Activated effector memory CD4-positive, alpha-beta T cell treated with anti-CD3 and anti-CD28 coated beads, Interleukin-2, amount 50 U/mL, for 16 hours (primary cell): ENCODE measurements at regions not wholly inside any gene's neighbourhood (a gene's known extent, or its start where the extent isn't known, plus 50 kb on each side); places are given as distances from the start of the nearest gene placed in this dataset.

Experiments used
- DNase-seq: peaks from one replicate; pipeline ENCODE4 v3.0.0-alpha.2; 2020

DNA sequence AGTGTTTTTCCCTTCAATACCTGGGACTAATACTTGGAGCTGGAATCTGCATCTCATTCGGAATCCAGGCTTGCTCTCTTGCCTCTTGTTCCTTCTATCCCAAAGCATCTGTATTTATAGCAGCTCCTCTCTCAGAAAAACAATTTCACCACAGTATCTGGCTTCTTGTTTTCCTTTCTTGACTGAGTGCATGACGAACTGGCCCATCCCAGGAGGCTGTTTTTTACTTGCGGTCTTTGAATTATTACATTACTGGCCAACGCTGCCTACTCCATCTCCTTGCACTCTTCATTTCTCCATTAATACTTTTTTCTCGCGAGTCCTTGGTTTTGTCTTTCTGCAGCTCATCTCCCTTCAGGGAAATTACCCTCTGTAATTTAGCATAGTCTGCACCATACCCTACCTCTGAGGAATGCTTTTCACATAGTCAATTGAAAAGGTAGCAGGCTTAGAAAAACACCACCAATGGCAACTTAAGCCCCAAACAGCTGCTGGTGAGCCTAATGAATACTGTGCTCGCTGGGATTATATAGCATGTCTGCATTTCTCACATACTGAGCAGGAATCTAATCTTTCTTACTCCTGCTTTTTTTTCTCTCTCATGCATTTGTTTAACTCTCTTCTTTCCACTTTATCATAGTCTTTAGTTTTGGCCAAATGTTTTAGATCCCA lies 277.4 kb upstream of the SESN3 start:
- DNase-seq: no peak

DNA sequence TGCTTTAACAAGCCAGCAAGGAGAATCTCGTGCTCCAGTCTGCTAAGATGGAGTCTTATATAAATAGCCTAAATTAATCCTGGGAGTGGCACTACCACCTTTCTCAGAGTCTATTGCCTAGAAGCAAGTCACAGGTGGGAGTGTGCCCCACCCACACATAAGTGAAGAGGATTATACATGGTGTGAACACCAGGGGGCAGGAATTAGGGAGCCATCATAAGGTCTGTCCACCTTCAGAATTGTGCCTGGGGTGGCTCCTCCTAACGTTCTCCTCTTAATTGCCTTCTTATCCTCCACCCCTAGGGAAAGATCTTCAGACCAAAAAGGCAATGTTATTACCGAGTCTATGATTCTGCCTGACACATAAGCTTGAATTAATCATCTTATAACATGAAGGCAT lies 276.8 kb upstream of the SESN3 start:
- no peak for DNase-seq

DNA sequence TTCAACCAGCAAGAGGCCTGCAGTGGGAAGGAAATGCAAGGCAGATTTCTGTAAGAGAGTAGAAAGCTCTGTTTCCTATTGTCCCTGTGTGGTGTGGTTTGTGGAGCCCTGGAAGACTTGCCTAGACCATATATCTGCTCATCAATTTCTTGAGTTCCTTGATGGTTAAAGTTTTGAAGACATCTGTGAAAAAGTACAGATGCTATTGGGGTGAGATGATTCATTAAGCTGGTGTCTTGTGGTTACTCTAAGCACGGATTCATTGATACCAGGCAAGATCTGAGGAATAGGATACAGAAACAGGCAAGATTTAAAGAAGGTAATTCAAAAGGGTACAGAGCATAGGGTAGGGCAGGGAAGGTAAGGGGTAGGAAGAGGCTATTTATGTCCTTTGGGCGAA lies 275.8 kb upstream of the SESN3 start:
- no peak for DNase-seq

DNA sequence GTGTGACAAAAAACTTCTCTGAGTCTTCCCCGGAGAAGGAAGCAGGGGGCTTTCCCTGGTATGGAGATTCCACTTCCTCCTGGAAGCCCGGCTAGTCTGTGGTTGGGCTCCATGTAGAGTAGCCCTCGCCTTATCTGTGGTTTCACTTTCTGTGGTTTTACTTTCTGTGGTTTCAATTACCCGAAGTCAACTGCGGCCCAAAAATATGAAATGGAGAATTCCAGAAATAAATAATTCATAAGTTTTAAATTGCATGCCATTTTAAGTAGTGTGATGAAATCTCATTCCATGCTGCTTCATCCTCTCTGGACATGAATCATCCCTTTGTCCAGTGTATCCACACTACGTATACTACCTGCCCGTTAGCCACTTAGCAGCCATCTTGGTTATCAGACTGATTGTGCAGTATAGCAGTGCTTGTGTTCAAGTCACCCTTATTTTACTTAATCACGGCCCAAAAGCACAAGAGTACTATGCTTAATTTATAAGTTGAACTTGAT lies 275.0 kb upstream of the SESN3 start:
- no peak for DNase-seq

DNA sequence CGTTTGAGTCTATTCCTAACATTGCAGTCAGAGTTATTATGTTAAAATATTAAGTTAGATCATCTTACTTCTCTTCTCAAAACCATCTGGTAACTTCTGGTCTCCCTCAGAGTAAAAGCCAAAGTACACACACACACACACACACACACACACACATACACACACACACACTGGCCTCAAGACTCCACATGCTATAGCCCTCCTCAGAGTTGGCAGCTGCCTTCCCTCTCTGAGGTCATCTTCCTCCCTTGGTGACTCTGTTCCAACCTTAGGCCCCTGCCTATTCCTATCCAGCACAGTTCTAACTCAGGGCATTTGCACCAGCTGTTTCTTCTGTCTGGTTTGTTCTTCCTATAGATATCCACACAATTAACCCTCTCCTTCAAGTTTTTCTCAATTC lies 272.0 kb upstream of the SESN3 start:
- no peak for DNase-seq

DNA sequence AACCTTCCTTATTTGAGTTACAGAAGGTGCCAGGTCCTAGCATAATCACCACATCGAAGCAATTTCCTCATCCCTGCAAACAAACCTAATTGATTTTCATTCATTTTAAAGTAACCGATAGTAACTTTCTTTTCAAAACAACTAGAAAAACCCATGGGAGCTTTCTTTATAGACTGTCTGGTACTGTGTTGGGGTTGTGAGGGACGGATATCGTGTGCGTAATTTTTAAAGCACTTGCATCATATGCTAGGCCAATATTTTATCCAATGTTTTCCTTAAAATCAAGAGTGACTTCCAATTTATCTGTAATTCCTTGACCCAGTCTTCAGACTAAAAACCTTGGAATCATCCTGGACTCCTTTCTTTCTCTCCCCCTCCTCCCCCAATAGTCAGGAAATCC lies 271.5 kb upstream of the SESN3 start:
- no peak for DNase-seq

DNA sequence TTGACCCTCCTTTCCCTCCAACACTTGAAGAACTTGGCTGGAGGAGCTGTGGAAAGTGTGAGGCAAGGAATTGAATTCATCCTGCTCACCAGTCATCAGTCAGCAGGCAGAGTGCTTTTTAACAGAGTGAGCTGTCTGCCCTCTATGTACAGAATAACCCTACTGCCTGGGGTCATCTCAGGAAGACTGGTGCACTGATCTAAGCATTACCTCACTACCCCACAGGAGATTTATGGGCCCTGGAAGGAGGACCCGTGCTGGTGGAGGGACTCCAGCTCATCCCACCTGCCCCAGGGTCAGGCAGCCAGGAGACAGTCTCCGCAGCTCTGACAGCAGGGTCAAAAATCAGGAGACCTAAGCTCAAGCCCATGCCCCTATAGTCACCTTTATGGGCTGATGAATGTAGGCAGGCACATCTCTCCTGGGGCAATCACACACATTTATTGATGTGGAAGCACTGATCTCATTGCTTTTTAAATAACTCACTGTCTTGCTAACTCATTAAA lies 270.8 kb upstream of the SESN3 start:
- DNase-seq: no peak

DNA sequence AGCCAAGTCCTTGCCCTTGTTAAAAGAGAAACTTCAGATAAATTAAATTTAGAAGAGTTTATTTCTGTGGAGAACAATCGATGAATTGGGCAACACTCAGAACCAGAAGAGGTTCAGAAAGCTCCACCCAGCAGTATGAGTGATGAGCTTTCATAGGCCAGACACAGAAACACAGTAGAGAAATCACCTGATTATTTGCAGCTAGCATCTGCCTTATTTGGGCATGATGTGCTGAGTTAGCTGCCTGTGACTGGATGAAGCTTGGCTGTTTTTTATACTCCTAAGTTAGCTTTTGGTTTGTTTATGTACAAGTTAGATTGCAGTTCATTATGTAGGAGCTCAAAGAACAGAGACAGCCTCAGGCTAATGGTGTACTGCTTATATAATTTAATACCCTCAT lies 269.5 kb upstream of the SESN3 start:
- no peak for DNase-seq

DNA sequence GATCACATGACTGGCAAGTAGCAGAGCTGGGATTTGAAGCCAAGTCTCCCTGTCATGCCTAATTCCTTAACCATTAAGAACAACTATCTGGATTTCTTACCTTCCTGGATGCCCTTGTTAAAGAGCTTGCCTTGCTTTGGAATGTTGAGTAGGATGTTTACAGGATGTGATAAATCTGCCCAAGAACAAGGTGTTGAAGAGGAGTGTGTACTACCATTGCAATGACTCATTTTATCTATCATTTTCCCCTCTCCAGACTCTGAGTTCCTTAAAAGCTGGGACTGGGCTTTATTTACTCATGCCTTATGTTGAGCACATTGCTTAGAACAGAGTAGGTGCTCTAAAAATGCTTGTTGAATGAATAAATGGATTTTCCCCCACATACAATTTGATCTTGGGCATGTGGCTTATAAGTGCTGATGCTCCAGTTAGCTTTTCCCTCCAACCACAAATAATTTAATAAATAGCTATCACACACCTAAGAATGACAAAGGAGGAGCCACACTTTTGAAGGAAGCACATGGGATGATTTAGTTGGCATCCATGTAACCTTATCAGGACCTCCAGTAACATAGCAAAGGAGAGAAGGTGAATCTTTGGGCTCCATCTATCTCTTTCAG lies 268.6 kb upstream of the SESN3 start:
- DNase-seq: no peak

DNA sequence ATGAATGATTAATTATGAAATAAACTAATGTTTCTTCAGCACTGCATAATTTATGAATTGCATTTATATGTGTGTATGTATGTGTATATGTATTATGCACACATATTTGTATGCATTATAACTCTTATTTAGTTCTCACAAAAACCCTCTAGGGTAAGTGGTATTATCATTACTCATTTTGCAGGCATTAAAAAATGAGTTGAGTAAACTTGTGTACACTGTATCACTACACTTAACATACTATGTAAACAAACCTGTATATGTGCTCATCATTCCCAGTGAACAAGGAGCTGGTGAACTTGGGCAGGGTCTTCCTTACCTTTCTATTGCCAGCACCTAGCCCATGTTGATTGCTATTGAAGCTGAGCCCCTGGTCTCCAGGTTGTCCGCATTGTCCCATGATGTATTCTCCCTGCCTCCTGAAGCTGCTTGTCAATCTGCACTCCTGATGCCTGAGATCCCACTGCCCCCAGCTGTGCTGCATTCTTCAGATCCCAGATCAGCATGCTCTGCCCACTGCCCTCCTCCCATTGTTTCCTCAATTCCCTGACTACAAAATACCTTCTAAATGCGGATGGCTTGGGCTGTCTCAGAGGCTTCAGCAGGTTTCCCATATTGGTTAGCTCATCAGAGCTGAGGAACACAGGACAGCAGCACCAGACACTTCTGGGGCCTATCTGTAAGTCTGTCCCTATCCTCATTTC lies 267.9 kb upstream of the SESN3 start:
- no peak for DNase-seq

DNA sequence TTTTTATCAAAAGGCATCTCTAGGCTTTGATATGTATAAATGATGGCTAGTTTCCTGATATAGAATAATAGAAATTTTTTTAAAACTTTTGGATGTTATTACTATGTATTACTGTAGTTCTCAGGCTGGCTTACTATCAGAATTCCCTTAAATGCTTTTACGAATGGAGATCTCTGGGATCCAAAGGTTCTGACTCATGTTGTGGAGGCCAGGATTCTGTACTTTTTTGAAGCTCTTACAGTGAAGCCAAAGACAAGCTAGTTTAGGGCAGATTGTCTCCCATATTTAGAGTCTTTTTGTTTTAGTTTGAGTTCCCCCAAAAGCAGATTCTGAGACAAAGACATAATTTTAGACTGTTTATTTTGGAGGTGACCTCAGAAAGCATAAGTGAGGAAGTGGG lies 265.9 kb upstream of the SESN3 start:
- DNase-seq: no peak

DNA sequence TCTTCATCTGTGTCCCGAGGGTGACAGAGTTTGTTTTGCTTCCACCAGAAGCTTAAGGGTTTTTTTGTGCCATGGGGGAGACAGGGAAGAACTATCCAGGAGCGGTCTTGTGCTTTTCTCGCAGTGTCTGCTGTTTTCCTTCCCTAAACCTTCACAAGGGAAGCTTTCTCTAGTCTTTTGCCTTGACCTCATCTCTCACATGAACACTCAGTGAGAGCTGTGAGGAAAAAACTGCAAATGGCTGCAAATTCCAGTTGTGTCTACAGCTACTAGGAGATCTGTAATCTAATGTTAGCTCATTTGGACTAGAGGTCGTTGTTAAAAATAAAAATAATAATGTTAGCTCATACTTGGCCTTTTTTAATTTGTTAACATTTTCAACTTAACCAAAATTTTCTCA lies 264.7 kb upstream of the SESN3 start:
- no peak for DNase-seq

DNA sequence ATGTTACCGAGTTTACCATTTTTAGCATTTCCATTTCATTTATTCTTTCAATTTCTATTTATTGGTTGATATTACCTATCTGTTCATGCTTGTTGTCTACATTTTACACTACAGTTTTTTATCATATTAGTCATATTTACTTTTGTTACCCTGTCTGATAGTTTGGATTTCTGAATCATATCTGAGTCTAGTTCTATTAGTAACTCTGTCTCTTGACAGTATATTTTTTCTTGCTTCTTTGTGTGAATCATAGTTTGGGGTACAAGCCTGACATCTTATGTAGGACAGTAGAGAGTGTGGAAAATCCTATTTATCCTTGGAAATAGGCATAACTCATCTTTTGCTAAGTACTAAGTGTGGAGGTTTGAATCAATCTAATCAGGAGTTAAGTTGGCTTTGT lies 263.9 kb upstream of the SESN3 start:
- no peak for DNase-seq

DNA sequence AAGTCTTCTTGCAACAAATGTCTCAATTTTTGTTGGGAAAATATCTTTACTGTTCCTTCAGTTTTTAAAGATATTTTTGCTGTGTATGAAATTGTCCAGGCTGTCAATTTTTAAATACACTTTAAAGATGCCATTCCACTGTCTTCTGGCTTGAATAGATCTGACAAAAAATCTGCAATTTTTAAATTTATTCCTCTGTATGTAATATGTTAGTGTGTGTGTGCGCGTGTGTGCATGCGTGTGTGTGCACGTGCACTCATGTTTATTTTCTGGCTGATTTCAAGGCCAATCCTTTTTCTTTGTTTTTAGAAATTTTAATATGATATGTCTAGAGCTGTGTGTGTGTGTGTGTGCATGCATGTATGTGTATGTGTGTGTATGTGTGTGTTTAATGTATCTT lies 263.2 kb upstream of the SESN3 start:
- no peak for DNase-seq

DNA sequence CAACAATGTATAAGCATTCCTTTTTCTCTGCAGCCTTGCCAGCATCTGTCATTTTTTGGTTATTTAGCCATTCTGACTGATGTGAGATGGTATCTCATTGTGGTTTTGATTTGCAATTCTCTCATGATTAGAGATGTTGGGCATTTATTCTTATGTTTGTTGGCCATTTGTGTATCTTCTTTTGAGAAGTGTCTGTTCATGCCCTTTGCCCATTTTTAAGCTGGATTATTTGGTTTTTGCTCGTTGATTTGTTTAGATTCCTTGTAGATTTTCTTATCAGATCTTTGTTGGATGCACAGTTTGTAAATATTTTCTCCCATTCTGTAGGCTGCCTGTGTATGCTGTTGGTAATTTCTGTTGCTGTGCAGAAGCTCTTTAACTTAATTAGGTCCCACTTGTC lies 259.6 kb upstream of the SESN3 start:
- DNase-seq: no peak

DNA sequence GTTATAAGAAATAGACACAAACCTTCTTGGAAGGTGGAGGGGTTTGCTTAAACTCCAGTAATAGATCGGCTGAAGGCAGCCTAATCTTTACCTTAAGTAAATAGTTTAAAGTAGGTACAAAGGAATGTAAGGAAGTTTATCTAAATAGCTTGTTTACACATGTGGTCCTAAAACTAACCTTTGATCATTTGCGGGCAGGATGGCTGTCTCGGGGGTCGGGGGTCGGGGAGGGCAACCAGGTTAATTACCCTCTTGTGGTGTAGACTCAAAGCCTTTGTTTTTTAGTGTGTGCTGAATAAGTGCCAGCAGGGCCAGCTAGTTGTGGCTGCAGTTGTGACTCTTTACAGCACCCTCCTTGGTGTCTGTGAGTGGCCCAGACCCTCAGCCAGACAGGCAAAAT lies 256.9 kb upstream of the SESN3 start:
- no peak for DNase-seq

DNA sequence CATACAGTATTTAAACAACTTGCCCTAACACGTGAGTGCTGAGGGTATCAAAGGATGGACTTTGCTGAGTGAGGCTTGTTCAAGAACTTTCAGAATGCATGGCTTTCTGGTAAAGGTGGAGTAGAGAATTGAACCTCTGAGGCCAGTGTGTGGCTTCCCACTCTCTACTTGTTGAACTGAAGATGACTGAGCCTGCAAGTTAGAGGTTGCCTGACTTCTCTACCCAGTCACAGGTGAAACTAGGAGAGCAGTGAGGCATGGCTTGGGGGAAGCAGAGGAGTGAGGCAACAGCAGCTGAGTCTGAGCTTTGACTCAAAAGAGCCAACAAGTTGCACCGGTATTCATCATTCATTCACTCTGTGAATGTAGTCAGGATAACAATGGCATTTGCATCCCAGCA lies 256.4 kb upstream of the SESN3 start:
- DNase-seq: no peak

DNA sequence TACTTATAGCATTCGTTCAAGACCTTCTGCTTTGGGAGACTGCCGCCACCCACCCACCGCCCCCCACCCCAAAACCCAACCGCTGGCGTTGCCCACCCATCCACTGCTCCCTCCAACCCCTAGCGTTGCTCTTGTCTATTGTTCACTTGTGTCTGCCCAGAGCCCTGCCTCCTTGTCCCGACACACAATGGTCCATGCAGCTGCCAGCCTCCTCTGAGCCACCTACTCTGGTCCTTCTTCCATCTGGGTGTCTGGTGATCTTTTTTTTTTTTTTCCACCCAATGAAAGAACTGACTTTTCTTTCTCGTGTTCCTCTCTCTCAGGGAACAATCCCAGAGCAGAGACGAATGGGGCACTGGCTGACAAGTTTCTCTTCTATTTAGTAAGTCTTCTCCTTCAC lies 256.0 kb upstream of the SESN3 start:
- no peak for DNase-seq

DNA sequence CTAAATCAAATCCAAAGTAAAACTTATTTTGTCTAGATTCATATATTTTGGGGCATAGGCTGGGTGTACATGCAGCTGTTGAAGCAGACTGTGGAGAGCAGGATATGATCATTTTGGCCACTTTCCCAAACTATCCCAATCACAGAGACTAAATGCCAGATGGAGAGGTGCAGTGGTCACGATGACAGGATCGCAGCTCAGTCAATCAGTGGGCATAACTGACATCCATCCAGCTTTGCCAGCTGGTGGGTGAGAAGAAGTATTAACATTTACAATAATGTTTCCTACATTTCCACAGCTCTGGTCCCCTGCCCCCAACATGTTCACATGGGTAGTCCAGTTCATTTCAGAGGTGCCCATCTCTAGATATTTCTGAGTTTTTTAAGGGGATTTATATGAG lies 255.5 kb upstream of the SESN3 start:
- no peak for DNase-seq

DNA sequence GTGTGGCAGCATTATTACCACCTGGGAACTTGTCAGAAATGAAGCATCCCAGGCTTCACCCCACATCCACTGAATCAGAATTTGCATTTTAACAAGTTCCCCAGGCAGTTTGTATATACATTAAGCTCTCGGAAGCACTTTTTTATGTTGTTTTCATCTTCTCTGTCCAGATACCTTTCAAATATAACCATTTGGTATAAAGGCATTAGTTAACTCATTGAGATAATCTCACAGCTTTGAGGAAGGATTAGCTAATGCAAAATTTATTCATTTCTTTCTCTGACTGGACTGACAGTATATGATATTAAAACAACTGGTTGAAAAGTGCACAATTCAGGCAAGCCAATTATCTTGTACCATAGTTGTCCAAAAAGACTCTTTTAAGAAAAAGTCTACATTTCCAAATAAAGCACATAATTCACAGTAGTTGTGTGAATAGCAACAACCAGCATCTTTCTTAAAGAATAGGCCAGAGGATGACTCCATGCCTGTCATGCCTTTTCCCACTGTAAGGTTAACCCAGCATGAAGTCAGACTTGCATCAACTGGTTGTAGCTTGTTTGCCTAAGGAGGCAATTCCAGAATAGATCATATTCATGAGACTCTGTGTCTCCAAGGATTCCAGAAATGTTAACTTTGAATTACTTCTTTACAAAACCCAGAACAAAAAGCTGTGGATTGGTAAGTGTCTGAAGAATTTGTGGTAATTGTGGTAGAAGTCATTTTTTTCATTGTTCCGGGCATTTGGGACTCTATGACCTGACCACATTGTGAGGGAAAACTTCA lies 254.3 kb upstream of the SESN3 start:
- DNase-seq: no peak

DNA sequence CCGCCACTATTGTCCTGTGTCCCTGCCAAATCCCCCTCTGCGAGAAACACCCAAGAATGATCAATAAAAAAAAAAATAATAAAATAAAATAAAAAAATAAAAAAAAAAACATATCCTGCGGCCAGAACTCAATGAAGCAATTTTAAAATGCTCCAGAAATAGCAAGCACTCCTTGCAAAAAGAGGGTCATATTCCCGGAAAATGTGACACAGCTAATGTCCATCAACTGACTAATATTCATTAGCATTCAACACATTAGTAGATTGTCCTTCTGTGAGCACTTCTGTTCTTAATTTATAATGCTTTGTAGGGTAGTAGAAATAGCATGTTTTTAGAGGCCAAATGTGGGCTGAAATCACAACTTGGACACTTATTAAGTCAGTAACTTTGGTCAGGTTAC lies 252.3 kb upstream of the SESN3 start:
- DNase-seq: no peak

DNA sequence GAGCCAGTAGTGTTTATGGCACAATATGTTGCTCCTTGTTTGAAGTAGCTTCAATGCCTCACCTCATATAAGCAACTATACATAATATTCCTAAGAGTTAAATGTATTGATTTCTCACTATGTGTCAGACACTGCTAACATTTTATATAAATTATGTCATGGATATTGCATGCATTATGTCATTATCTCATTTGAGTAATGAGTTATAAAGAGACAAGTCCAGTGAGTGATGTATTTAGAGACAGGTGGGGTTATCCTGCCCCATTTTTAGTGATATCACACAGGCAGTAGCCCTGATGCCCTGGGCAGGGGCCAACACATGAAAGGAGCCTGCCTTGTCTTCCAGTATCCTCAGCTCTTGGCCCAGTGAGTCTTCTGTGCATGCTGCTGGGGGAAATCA lies 247.0 kb upstream of the SESN3 start:
- DNase-seq: no peak

DNA sequence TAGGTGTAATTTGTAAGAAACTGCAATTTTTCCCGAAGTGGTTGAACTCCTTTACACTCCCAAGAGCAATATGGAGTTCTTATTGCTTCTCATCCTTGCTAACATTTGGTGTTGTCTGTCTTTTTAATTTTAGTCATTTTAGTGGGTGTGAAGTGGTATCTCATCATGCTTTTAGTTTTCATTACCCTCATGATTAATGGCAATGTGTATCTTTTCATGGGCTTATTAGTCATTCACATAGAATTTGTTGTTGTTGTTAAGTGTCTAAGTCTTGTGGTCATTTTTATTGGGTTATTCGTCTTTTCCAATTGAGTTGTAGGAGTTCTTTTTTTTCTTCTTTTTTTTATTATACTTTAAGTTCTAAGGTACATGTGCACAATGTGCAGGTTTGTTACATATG lies 238.3 kb upstream of the SESN3 start:
- DNase-seq: no peak

DNA sequence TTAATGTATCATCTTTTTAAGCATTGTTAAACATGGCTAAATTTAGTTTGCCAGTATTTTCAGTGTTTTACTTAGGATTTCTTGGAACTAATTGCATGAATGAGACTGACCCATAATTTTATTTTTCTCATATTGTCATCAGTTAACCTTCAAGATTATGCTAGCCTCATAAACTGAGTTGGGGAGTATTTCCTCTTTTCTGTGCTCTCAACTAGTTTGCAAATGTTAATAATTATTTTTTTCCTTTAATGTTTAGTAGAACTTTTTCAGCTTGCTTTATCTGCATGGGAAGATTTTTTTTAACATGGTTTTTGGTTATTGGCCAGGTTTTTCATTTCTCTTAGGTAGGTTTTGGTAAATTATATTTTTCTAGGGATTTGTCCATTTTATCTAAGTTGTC lies 235.4 kb upstream of the SESN3 start:
- DNase-seq: no peak
